Panc1 (cell line): ENCODE measurements at regions not wholly inside any gene's neighbourhood (a gene's known extent, or its start where the extent isn't known, plus 50 kb on each side); places are given as distances from the start of the nearest gene placed in this dataset.

Source experiments
- ATAC-seq: fragments of 200-7000 bp; cut with Tn5 transposase; 2 replicates; pipeline ENCODE4 v1.9.1; 2020; ENCODE audit warnings: mild to moderate bottlenecking, moderate library complexity
- BruUV-seq: library from RNA; stranded (reverse); fragments of 400-500 nt; replicated peaks from 2 replicates; lab custom pipeline; 2021; lab: Mats Ljungman, UMichigan
- CTCF ChIA-PET: fragments of 300-600 bp; sonication (Branson Sonifier 250); formaldehyde crosslinking; loops from one replicate; lab custom pipeline; 2022; ENCODE audit warnings: antibody characterized with exemption; lab: Charles Lee
- POLR2A ChIA-PET: fragments of 300-600 bp; sonication (Branson Sonifier 250); formaldehyde crosslinking; loops from one replicate; lab custom pipeline; 2022; ENCODE audit warnings: antibody characterized with exemption; lab: Charles Lee
- DNase-seq: peaks from one replicate; pipeline ENCODE4 v3.0.0-alpha.2; 2010; ENCODE audit warnings: low read depth, low spot score
- H3K27ac ChIP-seq: 2 replicates; pipeline ENCODE4 v1.5.1; 2011; ENCODE audit warnings: mild to moderate bottlenecking, low read length, inconsistent platforms
- H3K27me3 ChIP-seq: fragments of 200-500 bp; sonication (Bioruptor generic); 2 replicates; pipeline ENCODE4 v1.6.0; 2014; ENCODE audit warnings: low read length, inconsistent platforms; ENCODE audit not compliant: control insufficient read depth, insufficient read depth
- H3K36me3 ChIP-seq: fragments of 200-500 bp; sonication (Bioruptor generic); 2 replicates; pipeline ENCODE4 v1.5.1; 2014; ENCODE audit warnings: inconsistent platforms, mild to moderate bottlenecking, low read length, moderate library complexity; ENCODE audit not compliant: control insufficient read depth, insufficient read depth
- H3K4me1 ChIP-seq: 2 replicates; pipeline ENCODE4 v1.5.1; 2011; ENCODE audit warnings: inconsistent platforms, mild to moderate bottlenecking, low read length, moderate library complexity; ENCODE audit not compliant: control insufficient read depth, insufficient read depth
- H3K4me3 ChIP-seq, 2 experiments: 2 replicates each; pipeline ENCODE4 v1.5.1; 2011 to 2012; ENCODE audit warnings: low read depth in 2 of 2, low read length in 2 of 2, mild to moderate bottlenecking in 2 of 2, inconsistent platforms in 1 of 2, moderate library complexity in 1 of 2
- H3K9me3 ChIP-seq: fragments of 200-500 bp; sonication (Bioruptor generic); 2 replicates; pipeline ENCODE4 v1.5.1; 2014; ENCODE audit warnings: low read depth, mild to moderate bottlenecking, inconsistent platforms, low read length, moderate library complexity; ENCODE audit not compliant: control insufficient read depth, insufficient read depth
- CTCF ChIP-seq: fragments of 450-650 bp; IDR thresholded peaks from 2 replicates; pipeline ENCODE4 v1.5.1; 2017; ENCODE audit warnings: mild to moderate bottlenecking
- POLR2AphosphoS5 ChIP-seq: IDR thresholded peaks from 2 replicates; pipeline ENCODE4 v1.6.1; 2012; ENCODE audit warnings: mild to moderate bottlenecking, low read depth, low read length, moderate library complexity
- REST ChIP-seq, 2 experiments: IDR thresholded peaks; 2 replicates each; pipeline ENCODE4 v1.6.1; 2011 to 2012; ENCODE audit warnings: low read depth in 2 of 2, control low read depth in 1 of 2, low read length in 1 of 2, mild to moderate bottlenecking in 1 of 2, moderate library complexity in 1 of 2; ENCODE audit not compliant: insufficient read depth in 1 of 2
- SIN3A ChIP-seq: IDR thresholded peaks from 2 replicates; pipeline ENCODE4 v1.6.1; 2012; ENCODE audit warnings: low read depth, mild to moderate bottlenecking, low read length, moderate library complexity, borderline replicate concordance; ENCODE audit not compliant: insufficient read depth
- TCF7L2 ChIP-seq: IDR thresholded peaks from 2 replicates; pipeline ENCODE4 v1.6.1; 2011; ENCODE audit warnings: mild to moderate bottlenecking, low read depth, low read length, inconsistent platforms
- in situ Hi-C: cut with HindIII; loops from 2 replicates; pipeline ENCODE4 v1.10.0; 2016; ENCODE audit warnings: low sequenced_read_pairs, low pct_unique_long_range_greater_than_20kb
- intact Hi-C: fragments of 100-400 bp; cut with micrococcal nuclease; formaldehyde crosslinking; loops from one replicate; pipeline ENCODE4 v1.10.0; 2022; ENCODE audit not compliant: unreplicated experiment

GRCh38 chr19:29076963-29077362 is 136.0 kb downstream of the UQCRFS1 start:
- ATAC-seq: no peak

GRCh38 chr19:29076161-29076560 is 136.8 kb downstream of the UQCRFS1 start:
- DNase-seq: no peak
- intact Hi-C loops (no loop called here), in situ Hi-C loops (no loop called here)
- POLR2A ChIA-PET: interaction anchor here (0.7 kb wide), 1 partner anchor 54 kb away, joined by 3 read pairs; no protein-coding TSS in a partner anchor
- H3K9me3 ChIP-seq: no peaks in the 10 kb centered on the region
- CTCF ChIA-PET: no interaction called here
- H3K36me3 ChIP-seq: no peaks in the 10 kb centered on the region
- H3K4me1 ChIP-seq: no peaks in the 10 kb centered on the region
- no peak overlapping the region for H3K27ac ChIP-seq
- TF ChIP-seq POLR2AphosphoS5 (no peak), CTCF (no peak), SIN3A (no peak), TCF7L2 (no peak), REST (IDR thresholded peaks at IDR 0.05; ENCODE audit: insufficient read depth in 1 of 2, low read depth in 2 of 2, low read length in 1 of 2) (no peak)
- no peaks in the 10 kb centered on the region; the same call in none of the 2 replicates for H3K27me3 ChIP-seq
- ATAC-seq: no peak
- no TSS peak for BruUV-seq
- no peak overlapping the region for H3K4me3 ChIP-seq

More at GRCh38 chr19:29076963-29077362, 136.0 kb downstream of the UQCRFS1 start:
- H3K9me3 ChIP-seq: no peaks in the 10 kb centered on the region
- POLR2A ChIA-PET: no interaction called here
- DNase-seq: no peak
- CTCF ChIA-PET: no interaction called here
- no peak overlapping the region for H3K4me3 ChIP-seq
- no peaks in the 10 kb centered on the region; the same call in none of the 2 replicates for H3K27me3 ChIP-seq
- intact Hi-C loops: no loop called here
- no peak for TF ChIP-seq POLR2AphosphoS5
- no peak for TF ChIP-seq CTCF
- TF ChIP-seq TCF7L2: no peak
- TF ChIP-seq REST (IDR thresholded peaks at IDR 0.05; ENCODE audit: insufficient read depth in 1 of 2, low read depth in 2 of 2, low read length in 1 of 2): no peak
- TF ChIP-seq SIN3A: no peak
- H3K27ac ChIP-seq: no peak overlapping the region
- in situ Hi-C loops: no loop called here
- H3K36me3 ChIP-seq: no peaks in the 10 kb centered on the region
- no peaks in the 10 kb centered on the region for H3K4me1 ChIP-seq
- no TSS peak for BruUV-seq
